ENCODE measurements at regions not wholly inside any gene's neighbourhood (a gene's known extent, or its start where the extent isn't known, plus 50 kb on each side); places are given as distances from the start of the nearest gene placed in this dataset.

- no peak overlapping the region for H3K9ac ChIP-seq (ENCODE audit: insufficient read length, low read depth)
- DNase-seq (ENCODE audit: low read depth, low spot score), result no peak
- no peak overlapping the region for H3K4me3 ChIP-seq (ENCODE audit: insufficient read length, low read depth)
- TF ChIP-seq YY1 (IDR thresholded peaks at IDR 0.05; ENCODE audit: insufficient read depth, insufficient read length), result no peak
- no peak for TF ChIP-seq SUZ12 (IDR thresholded peaks at IDR 0.05; ENCODE audit: extremely low read depth, insufficient read depth, insufficient read length)
- TF ChIP-seq ZNF274 (IDR thresholded peaks at IDR 0.05; ENCODE audit: low read depth, low read length), result no peak
- H3K27me3 ChIP-seq (ENCODE audit: insufficient read depth, insufficient read length), result no peaks in the 10 kb centered on the region
- H3K4me1 ChIP-seq (ENCODE audit: insufficient read depth, insufficient read length), result peaks cover 3% of the 10 kb centered on the region
- H3K36me3 ChIP-seq (ENCODE audit: insufficient read depth, insufficient read length, low read length), result no peaks in the 10 kb centered on the region
- H3K9me3 ChIP-seq (ENCODE audit: insufficient read depth, low read length), result no peaks in the 10 kb centered on the region
Measured at GRCh38 chr9:107896544-107896943, 407.0 kb upstream of the KLF4 start.

- DNase-seq (ENCODE audit: low read depth, low spot score), result no peak
- TF ChIP-seq YY1 (IDR thresholded peaks at IDR 0.05; ENCODE audit: insufficient read depth, insufficient read length) (no peak), SUZ12 (IDR thresholded peaks at IDR 0.05; ENCODE audit: extremely low read depth, insufficient read depth, insufficient read length) (no peak), ZNF274 (IDR thresholded peaks at IDR 0.05; ENCODE audit: low read depth, low read length) (no peak)
- peaks cover 3% of the 10 kb centered on the region; the same call in 1 of the 2 replicates for H3K9me3 ChIP-seq (ENCODE audit: insufficient read depth, low read length)
- H3K9ac ChIP-seq (ENCODE audit: insufficient read length, low read depth), result no peak overlapping the region
- H3K4me1 ChIP-seq (ENCODE audit: insufficient read depth, insufficient read length), result peaks cover 3% of the 10 kb centered on the region
- H3K4me3 ChIP-seq (ENCODE audit: insufficient read length, low read depth), result no peak overlapping the region
- H3K36me3 ChIP-seq (ENCODE audit: insufficient read depth, insufficient read length, low read length), result no peaks in the 10 kb centered on the region
- no peaks in the 10 kb centered on the region for H3K27me3 ChIP-seq (ENCODE audit: insufficient read depth, insufficient read length)
Measured at GRCh38 chr9:107895501-107896001, 406.0 kb upstream of the KLF4 start.

- peaks cover 3% of the 10 kb centered on the region for H3K4me1 ChIP-seq (ENCODE audit: insufficient read depth, insufficient read length)
- TF ChIP-seq YY1 (IDR thresholded peaks at IDR 0.05; ENCODE audit: insufficient read depth, insufficient read length) (no peak), SUZ12 (IDR thresholded peaks at IDR 0.05; ENCODE audit: extremely low read depth, insufficient read depth, insufficient read length) (no peak), ZNF274 (IDR thresholded peaks at IDR 0.05; ENCODE audit: low read depth, low read length) (no peak)
- no peaks in the 10 kb centered on the region for H3K27me3 ChIP-seq (ENCODE audit: insufficient read depth, insufficient read length)
- peaks cover 6% of the 10 kb centered on the region; the same call in 1 of the 2 replicates for H3K9me3 ChIP-seq (ENCODE audit: insufficient read depth, low read length)
- no peak overlapping the region for H3K9ac ChIP-seq (ENCODE audit: insufficient read length, low read depth)
- H3K4me3 ChIP-seq (ENCODE audit: insufficient read length, low read depth), result no peak overlapping the region
- DNase-seq (ENCODE audit: low read depth, low spot score), result no peak
- H3K36me3 ChIP-seq (ENCODE audit: insufficient read depth, insufficient read length, low read length), result no peaks in the 10 kb centered on the region
Measured at GRCh38 chr9:107894572-107895261, 405.1 kb upstream of the KLF4 start.

- Histone ChIP-seq H3K9me3 (ENCODE audit: insufficient read depth, low read length) (peaks cover 6% of the 10 kb centered on the region; the same call in 1 of the 2 replicates), H3K4me3 (ENCODE audit: insufficient read length, low read depth) (no peak overlapping the region), H3K36me3 (ENCODE audit: insufficient read depth, insufficient read length, low read length) (no peaks in the 10 kb centered on the region), H3K9ac (ENCODE audit: insufficient read length, low read depth) (no peak overlapping the region), H3K4me1 (ENCODE audit: insufficient read depth, insufficient read length) (peaks cover 3% of the 10 kb centered on the region), H3K27me3 (ENCODE audit: insufficient read depth, insufficient read length) (no peaks in the 10 kb centered on the region)
- no peak for DNase-seq (ENCODE audit: low read depth, low spot score)
- TF ChIP-seq SUZ12 (IDR thresholded peaks at IDR 0.05; ENCODE audit: extremely low read depth, insufficient read depth, insufficient read length) (no peak), YY1 (IDR thresholded peaks at IDR 0.05; ENCODE audit: insufficient read depth, insufficient read length) (no peak), ZNF274 (IDR thresholded peaks at IDR 0.05; ENCODE audit: low read depth, low read length) (no peak)
Measured at GRCh38 chr9:107890921-107891465, 401.4 kb upstream of the KLF4 start.

GRCh38 chr9:107888773-107889227 is 399.2 kb upstream of the KLF4 start:
- H3K9me3 ChIP-seq (ENCODE audit: insufficient read depth, low read length), result peaks cover 6% of the 10 kb centered on the region; the same call in 1 of the 2 replicates
- no peak for TF ChIP-seq ZNF274 (IDR thresholded peaks at IDR 0.05; ENCODE audit: low read depth, low read length)
- TF ChIP-seq SUZ12 (IDR thresholded peaks at IDR 0.05; ENCODE audit: extremely low read depth, insufficient read depth, insufficient read length), result no peak
- TF ChIP-seq YY1 (IDR thresholded peaks at IDR 0.05; ENCODE audit: insufficient read depth, insufficient read length), result no peak
- no peaks in the 10 kb centered on the region for H3K36me3 ChIP-seq (ENCODE audit: insufficient read depth, insufficient read length, low read length)
- no peaks in the 10 kb centered on the region for H3K4me1 ChIP-seq (ENCODE audit: insufficient read depth, insufficient read length)
- H3K27me3 ChIP-seq (ENCODE audit: insufficient read depth, insufficient read length), result no peaks in the 10 kb centered on the region
- H3K9ac ChIP-seq (ENCODE audit: insufficient read length, low read depth), result no peak overlapping the region
- DNase-seq (ENCODE audit: low read depth, low spot score), result no peak
- H3K4me3 ChIP-seq (ENCODE audit: insufficient read length, low read depth), result no peak overlapping the region

- TF ChIP-seq YY1 (IDR thresholded peaks at IDR 0.05; ENCODE audit: insufficient read depth, insufficient read length), result no peak
- no peak for TF ChIP-seq ZNF274 (IDR thresholded peaks at IDR 0.05; ENCODE audit: low read depth, low read length)
- no peak for TF ChIP-seq SUZ12 (IDR thresholded peaks at IDR 0.05; ENCODE audit: extremely low read depth, insufficient read depth, insufficient read length)
- DNase-seq (ENCODE audit: low read depth, low spot score), result no peak
- Histone ChIP-seq H3K27me3 (ENCODE audit: insufficient read depth, insufficient read length) (no peaks in the 10 kb centered on the region), H3K9me3 (ENCODE audit: insufficient read depth, low read length) (peaks cover 6% of the 10 kb centered on the region; the same call in 1 of the 2 replicates), H3K4me3 (ENCODE audit: insufficient read length, low read depth) (no peak overlapping the region), H3K36me3 (ENCODE audit: insufficient read depth, insufficient read length, low read length) (no peaks in the 10 kb centered on the region), H3K9ac (ENCODE audit: insufficient read length, low read depth) (no peak overlapping the region), H3K4me1 (ENCODE audit: insufficient read depth, insufficient read length) (no peaks in the 10 kb centered on the region)
Measured at GRCh38 chr9:107886826-107887225, 397.3 kb upstream of the KLF4 start.

- Histone ChIP-seq H3K27me3 (ENCODE audit: insufficient read depth, insufficient read length) (no peaks in the 10 kb centered on the region), H3K9me3 (ENCODE audit: insufficient read depth, low read length) (no peaks in the 10 kb centered on the region), H3K36me3 (ENCODE audit: insufficient read depth, insufficient read length, low read length) (no peaks in the 10 kb centered on the region), H3K9ac (ENCODE audit: insufficient read length, low read depth) (no peak overlapping the region), H3K4me3 (ENCODE audit: insufficient read length, low read depth) (no peak overlapping the region), H3K4me1 (ENCODE audit: insufficient read depth, insufficient read length) (no peaks in the 10 kb centered on the region)
- DNase-seq (ENCODE audit: low read depth, low spot score), result no peak
- no peak for TF ChIP-seq YY1 (IDR thresholded peaks at IDR 0.05; ENCODE audit: insufficient read depth, insufficient read length)
- TF ChIP-seq SUZ12 (IDR thresholded peaks at IDR 0.05; ENCODE audit: extremely low read depth, insufficient read depth, insufficient read length), result no peak
- TF ChIP-seq ZNF274 (IDR thresholded peaks at IDR 0.05; ENCODE audit: low read depth, low read length), result no peak
Measured at GRCh38 chr9:107883496-107884124, 394.0 kb upstream of the KLF4 start.

Data from NT2/D1 (cell line).